AG09309 (cell line): ENCODE measurements at regions not wholly inside any gene's neighbourhood (a gene's known extent, or its start where the extent isn't known, plus 50 kb on each side); places are given as distances from the start of the nearest gene placed in this dataset.
A peak's percentile ranks its signal among the peaks of the same experiment; 100 is the strongest.

Experiments used
- DNase-seq: peaks from one replicate; pipeline ENCODE4 v3.0.0-alpha.2; 2010; ENCODE audit warnings: low read depth
- H3K4me3 ChIP-seq: 2 replicates; pipeline ENCODE4 v1.5.1; 2011; ENCODE audit warnings: mild to moderate bottlenecking, low read depth, low read length, moderate library complexity; ENCODE audit not compliant: control insufficient read depth
- CTCF ChIP-seq: IDR thresholded peaks from 2 replicates; pipeline ENCODE4 v1.5.1; 2011; ENCODE audit warnings: mild to moderate bottlenecking, low read depth, low read length, inconsistent platforms; ENCODE audit not compliant: insufficient read depth, control insufficient read depth; ENCODE audit errors: missing control alignments

GRCh38 chrX:134115270-134115669 lies 121.7 kb upstream of the CCDC160 start:
- no peak for TF ChIP-seq CTCF
- no peak overlapping the region for H3K4me3 ChIP-seq

GRCh38 chrX:134137341-134137740 lies 99.6 kb upstream of the CCDC160 start:
- DNase-seq = no peak
- TF ChIP-seq CTCF = no peak
- no peak overlapping the region for H3K4me3 ChIP-seq

More at GRCh38 chrX:134115270-134115669, 121.7 kb upstream of the CCDC160 start:
- DNase-seq = no peak

GRCh38 chrX:134139090-134139489 lies 97.9 kb upstream of the CCDC160 start:
- no peak for TF ChIP-seq CTCF
- DNase-seq = no peak
- H3K4me3 ChIP-seq = no peak overlapping the region

DNA sequence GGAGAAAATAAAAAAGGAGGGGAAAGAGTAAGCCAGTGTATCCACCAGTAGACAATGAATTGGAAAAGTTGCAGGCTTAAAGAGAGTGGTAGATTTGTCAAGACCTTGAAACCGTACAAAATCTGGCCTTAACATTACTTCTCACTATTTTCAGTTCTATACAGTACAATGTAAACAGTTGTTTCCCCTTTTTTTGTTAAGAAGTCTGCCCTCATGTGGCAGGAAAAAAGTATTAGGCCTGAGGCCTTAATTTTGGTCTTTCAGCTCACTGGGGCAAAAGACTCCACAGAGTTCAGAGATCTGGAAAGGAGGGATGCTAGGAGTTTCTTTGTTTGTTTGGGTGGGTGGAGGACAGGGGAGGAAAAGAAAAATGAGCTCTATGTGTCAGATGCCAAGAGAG lies 92.8 kb upstream of the CCDC160 start:
- TF ChIP-seq CTCF = peak; percentile 32
- H3K4me3 ChIP-seq = no peak overlapping the region
- DNase-seq = no peak

DNA sequence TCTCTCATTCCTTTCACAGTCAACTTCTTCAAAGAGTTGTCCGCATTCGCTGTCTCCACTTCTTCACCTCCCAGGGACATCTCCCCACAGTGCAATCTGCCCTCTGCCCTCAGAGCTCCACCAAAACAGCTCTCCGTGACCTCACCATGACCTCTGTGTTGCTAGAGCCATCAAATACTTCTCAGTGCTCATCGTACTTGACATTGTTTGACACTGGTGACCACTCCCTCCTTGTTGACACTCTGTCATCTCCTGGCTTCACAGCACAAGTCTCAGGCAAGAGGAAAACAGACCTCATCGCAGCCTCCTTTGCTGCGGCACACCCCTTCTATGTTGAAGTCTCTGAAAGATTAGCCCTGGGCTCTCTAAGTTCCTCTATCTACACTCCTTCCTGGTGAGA lies 90.5 kb upstream of the CCDC160 start:
- H3K4me3 ChIP-seq = no peak overlapping the region
- DNase-seq = no peak
- TF ChIP-seq CTCF = no peak

DNA sequence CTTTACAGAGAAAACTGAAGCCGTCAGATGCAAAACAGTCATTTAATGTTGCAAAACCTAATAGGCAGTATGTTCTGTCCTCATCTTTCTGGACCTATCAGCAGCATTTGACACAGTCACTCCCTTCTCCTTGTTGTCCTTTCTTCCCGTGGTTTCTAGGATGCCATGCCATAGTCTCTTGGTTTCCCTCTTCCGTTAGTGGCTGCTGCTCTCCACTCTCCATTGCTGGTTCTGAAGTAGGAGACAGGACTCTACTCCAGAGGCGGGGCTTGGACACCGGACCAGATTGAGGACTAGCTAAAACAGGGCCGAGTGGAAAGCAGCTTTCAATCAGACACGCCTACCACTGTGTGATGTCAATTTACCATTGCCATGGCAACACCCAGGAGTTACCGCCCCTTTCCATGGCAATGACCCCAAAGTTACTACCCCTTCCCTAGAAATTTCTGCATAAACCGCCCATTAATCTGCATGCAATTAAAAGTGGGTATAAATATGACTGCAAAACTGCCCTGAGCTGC lies 88.8 kb upstream of the CCDC160 start:
- DNase-seq = no peak
- TF ChIP-seq CTCF = no peak
- no peak overlapping the region; the same call in 1 of the 2 replicates for H3K4me3 ChIP-seq

DNA sequence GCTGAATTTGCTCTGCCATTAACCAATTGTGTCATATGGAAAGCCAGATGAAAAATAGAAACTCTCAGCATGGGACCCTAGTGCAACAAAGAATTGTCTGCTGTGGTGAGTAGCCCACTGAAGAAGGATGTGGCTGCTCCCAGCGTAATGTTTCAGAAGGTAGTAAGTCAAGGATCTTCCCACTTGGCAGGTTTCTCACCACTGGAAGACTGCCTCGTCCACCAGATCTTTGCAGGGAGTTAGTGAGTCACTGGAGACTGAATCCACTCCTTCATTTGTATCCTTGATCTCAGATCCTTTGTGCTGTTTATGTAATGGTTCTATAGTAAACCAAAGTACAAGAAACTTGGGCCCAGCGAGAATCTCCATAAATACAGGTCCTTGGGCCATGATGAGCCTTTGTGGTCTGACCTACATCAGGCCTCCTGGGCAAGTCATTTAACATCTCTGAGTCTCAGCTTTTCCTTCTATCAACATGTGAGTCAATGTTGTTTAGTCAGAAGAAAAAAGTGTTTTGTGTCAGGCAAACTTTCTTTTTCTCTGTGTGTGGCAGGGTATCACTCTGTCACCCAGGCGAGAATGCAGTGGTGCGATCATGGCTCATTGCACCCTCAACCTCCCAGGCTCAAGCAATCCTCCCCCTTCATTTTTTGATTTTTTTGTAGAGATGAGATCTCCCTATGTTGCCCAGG lies 78.0 kb upstream of the CCDC160 start:
- TF ChIP-seq CTCF = no peak
- no peak for DNase-seq
- H3K4me3 ChIP-seq = no peak overlapping the region
